D721Med (cell line): ENCODE measurements at regions not wholly inside any gene's neighbourhood (a gene's known extent, or its start where the extent isn't known, plus 50 kb on each side); places are given as distances from the start of the nearest gene placed in this dataset.

Experiments used
- DNase-seq: peaks from one replicate; pipeline ENCODE4 v3.0.0; 2011; ENCODE audit warnings: low spot score; ENCODE audit not compliant: insufficient read length
- FAIRE-seq: peaks from 2 replicates; lab custom pipeline; 2011; peaks lifted over from hg19 to GRCh38; lab: Jason Lieb, UNC
- TF ChIP-seq, protein P1 (sequence below): IDR thresholded peaks from 2 replicates; pipeline ENCODE4 v1.5.1; 2012; ENCODE audit warnings: mild to moderate bottlenecking, control low read depth; ENCODE audit not compliant: insufficient read depth; ENCODE audit errors: missing control alignments

DNA sequence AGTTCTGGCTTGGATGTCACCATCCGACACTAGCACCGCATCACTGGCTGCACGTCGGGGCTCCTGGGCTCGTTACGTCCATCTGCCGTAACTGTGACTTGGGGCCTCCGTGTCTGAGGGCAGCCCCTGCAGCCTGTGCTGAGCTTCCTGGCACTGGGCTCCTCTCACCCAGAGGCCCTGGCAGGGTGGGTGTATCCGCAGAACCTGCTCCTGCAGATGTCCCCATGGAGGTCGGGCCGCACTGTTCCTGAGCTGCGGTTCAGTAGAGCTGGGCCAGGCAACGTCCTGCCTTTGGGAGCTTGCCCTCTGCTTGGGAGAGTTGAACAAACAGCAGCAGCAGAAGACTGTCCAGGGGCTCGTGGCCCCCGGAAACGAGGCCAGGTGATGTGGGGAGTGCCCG lies 71.4 kb downstream of the RGS12 start:
- DNase-seq (no peak), FAIRE-seq (no peak)
- TF ChIP-seq, protein P1, sequence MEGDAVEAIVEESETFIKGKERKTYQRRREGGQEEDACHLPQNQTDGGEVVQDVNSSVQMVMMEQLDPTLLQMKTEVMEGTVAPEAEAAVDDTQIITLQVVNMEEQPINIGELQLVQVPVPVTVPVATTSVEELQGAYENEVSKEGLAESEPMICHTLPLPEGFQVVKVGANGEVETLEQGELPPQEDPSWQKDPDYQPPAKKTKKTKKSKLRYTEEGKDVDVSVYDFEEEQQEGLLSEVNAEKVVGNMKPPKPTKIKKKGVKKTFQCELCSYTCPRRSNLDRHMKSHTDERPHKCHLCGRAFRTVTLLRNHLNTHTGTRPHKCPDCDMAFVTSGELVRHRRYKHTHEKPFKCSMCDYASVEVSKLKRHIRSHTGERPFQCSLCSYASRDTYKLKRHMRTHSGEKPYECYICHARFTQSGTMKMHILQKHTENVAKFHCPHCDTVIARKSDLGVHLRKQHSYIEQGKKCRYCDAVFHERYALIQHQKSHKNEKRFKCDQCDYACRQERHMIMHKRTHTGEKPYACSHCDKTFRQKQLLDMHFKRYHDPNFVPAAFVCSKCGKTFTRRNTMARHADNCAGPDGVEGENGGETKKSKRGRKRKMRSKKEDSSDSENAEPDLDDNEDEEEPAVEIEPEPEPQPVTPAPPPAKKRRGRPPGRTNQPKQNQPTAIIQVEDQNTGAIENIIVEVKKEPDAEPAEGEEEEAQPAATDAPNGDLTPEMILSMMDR, result no peak

DNA sequence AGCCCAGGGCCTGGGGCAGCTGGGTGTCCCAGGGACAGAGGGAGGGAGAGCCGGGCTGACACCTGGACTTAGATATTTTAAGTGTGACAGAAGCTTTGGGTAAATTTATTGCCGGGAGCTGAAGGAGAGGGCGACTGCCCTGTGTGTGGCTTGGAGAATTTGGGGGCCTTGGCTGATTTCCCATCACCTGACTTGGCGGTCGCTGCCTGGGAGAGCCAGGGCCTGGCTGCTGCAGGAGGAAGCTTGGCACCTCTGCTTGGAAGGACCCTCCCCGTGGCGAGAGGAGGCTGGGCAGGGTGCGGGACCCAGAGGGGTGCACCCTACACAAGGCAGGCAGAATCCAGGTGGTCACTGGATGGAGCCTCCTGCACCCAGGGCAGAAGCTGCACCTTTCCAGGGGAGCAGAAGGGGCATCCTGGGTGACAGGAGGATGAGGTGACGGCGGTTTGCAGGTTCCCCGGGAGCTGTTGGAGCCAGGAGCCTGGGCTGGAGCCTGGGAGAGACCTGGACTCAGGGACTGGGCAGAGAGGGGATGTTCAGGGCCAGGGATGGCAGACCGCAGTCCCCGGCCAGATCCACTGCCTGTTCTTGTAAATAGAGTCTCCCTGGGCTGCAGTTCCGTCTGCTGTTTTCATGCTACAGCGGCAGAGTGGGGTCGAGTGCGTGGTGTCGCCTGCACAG lies 72.0 kb downstream of the RGS12 start:
- FAIRE-seq (no peak), DNase-seq (no peak)
- TF ChIP-seq, protein P1, result no peak

DNA sequence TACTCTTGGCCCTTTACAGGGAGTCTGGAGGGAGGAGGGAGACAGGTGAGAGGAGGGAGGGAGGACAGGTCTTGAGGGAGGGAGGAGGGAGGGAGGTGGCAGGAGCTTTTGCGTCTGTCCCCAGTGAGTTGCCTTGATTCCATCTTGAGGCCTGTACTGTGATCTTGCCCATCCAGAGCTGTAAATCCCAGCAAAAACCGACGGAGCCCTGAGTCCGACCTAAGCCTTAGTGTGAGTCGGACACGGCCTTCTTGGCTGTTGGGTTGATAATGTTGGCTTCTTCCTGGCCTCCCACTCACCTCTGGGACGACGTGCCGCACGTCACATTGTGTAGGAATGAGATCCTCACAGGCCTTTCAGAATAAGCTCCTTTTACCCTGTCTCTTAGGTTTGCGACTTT lies 72.5 kb downstream of the RGS12 start:
- no peak for DNase-seq
- TF ChIP-seq, protein P1, result no peak
- FAIRE-seq, result no peak

DNA sequence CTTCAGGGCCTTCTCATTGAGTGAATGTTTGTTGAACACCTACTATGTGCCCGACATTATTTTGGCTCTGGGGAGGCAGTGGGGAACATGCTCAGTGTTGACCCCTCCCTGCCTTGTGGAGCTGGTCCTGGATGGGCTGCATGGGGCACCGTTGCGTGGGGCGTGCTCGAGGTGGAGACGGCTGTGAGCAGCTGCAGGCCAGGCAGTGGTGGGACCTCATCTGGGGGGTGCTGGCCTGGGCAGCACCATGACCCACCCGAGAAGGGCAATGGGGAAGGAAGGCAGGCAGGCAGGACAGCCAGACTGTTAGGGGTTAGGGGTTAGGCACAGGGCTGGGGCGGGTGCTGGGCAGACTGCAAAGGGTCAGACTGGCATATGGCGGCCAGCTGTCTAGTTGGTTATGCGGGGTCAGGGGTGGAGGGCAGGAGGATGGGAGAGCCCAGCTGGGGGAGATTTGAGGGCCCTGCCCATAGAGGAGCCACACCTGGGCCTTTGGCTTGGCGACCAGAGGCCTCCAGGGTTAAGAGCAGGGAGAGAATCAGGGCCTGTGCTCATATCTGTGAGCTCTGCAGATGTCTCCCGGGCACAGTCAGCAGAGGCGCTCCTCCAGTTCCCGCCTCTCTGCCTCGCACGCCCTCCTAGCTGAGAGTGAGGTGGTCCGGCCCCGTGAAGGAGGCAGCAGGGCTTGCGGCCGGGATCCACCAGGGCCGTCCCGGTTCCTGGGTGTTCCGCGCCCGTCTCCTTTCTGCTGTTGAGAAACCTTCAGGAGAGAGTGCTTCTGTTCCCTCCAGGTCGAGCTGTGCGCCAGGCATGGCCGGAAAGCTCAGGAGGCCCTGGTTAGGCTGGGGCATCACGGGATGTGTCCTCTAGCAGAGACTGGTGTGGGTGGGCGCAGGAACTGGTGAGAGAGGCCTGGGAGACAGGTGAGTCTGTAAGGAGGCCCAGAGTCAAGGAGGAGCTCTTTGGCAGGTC lies 73.3 kb downstream of the RGS12 start:
- DNase-seq (no peak), FAIRE-seq (no peak)
- TF ChIP-seq, protein P1, result no peak

DNA sequence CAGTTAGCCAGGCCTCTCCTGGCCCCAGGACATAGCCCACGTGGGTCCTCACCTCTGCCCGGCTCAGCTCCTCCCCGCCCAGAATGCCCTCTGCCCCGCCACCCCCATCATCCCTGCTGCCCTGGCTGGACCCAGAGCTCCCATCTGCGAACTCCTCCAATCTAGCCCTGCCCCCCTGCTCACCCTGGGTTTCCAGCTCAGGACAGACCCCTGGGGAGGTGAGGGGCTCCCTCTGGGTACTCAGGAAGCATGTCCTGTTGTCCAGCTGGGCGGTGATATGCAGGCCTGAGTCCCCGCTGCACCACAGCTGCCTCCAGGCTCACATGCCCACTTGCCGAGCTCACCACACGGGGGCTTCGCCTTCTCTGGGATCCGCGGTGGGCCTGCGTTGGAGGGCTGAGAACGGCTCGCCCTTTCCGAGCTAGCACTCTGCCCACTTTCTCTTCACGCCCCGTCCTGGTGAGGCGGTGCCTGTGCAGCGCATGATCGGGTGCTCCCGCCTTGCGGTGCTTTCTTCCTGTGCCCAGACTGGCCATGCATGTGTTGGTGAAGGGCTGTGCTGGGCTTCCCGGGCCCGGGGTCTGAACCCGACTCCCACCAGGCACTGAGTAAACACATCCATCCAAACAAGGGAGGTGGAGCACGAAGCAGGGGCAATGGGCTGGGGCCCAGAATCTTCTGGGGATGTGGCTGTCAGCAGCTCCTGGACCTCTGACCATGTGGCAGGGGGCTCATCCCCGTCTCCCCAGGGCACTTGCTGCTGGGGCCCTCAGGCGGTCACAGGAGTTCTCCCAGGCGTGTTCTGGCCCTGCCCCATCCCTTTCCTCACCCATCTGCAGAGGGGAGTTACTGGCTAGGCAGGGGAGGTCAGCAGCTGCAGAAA lies 74.3 kb downstream of the RGS12 start:
- no peak for DNase-seq
- TF ChIP-seq, protein P1, result no peak
- FAIRE-seq, result no peak

DNA sequence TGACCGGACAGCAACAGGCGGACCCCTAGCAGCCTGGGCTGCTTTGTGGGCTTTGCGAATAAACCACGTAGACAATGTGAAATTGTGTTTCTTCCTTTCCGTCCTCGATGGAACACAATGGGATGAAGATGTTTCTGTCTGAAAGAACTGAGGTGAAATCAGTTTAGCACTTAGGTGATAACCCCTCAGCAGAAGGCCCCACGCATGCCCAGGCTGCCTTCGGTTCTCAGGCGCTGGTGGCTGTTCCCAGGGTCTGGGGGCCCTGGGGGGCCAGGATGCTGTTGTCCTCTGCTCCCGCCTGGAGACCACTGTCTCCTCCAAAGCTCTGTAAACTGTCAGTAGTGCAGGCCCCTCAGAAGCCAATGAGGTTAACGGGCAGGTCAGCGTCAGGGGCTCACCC lies 73.9 kb upstream of the HGFAC start:
- TF ChIP-seq, protein P1, result no peak
- no peak for FAIRE-seq
- DNase-seq, result no peak
